ENCODE measurements at regions not wholly inside any gene's neighbourhood (a gene's known extent, or its start where the extent isn't known, plus 50 kb on each side); places are given as distances from the start of the nearest gene placed in this dataset.

GRCh38 chr3:94453864-94454263 is 391.0 kb downstream of the NSUN3 start:
- DNase-seq (ENCODE audit: low read depth) = peak; percentile 34
- Histone ChIP-seq H3K36me3 (ENCODE audit: control insufficient read depth, insufficient read depth, low read length) (no peaks in the 10 kb centered on the region), H3K27me3 (ENCODE audit: control insufficient read depth, insufficient read depth, low read length) (no peaks in the 10 kb centered on the region), H3K4me3 (ENCODE audit: low read depth, low read length) (no peak overlapping the region)
- TF ChIP-seq CTCF (IDR thresholded peaks at IDR 0.05; ENCODE audit: insufficient read depth, low read length, poor library complexity, severe bottlenecking) = no peak

GRCh38 chr3:94459167-94459566 is 396.3 kb downstream of the NSUN3 start:
- Histone ChIP-seq H3K36me3 (ENCODE audit: control insufficient read depth, insufficient read depth, low read length) (no peaks in the 10 kb centered on the region), H3K4me3 (ENCODE audit: low read depth, low read length) (no peak overlapping the region), H3K27me3 (ENCODE audit: control insufficient read depth, insufficient read depth, low read length) (no peaks in the 10 kb centered on the region)
- no peak for TF ChIP-seq CTCF (IDR thresholded peaks at IDR 0.05; ENCODE audit: insufficient read depth, low read length, poor library complexity, severe bottlenecking)
- DNase-seq (ENCODE audit: low read depth) = no peak

- Histone ChIP-seq H3K4me3 (ENCODE audit: low read depth, low read length) (no peak overlapping the region), H3K27me3 (ENCODE audit: control insufficient read depth, insufficient read depth, low read length) (no peaks in the 10 kb centered on the region), H3K36me3 (ENCODE audit: control insufficient read depth, insufficient read depth, low read length) (no peaks in the 10 kb centered on the region)
- no peak for TF ChIP-seq CTCF (IDR thresholded peaks at IDR 0.05; ENCODE audit: insufficient read depth, low read length, poor library complexity, severe bottlenecking)
- DNase-seq (ENCODE audit: low read depth) = no peak
Observed at GRCh38 chr3:94460931-94461330, 398.1 kb downstream of the NSUN3 start.

- Histone ChIP-seq H3K36me3 (ENCODE audit: control insufficient read depth, insufficient read depth, low read length) (no peaks in the 10 kb centered on the region), H3K4me3 (ENCODE audit: low read depth, low read length) (no peak overlapping the region), H3K27me3 (ENCODE audit: control insufficient read depth, insufficient read depth, low read length) (no peaks in the 10 kb centered on the region)
- no peak for TF ChIP-seq CTCF (IDR thresholded peaks at IDR 0.05; ENCODE audit: insufficient read depth, low read length, poor library complexity, severe bottlenecking)
- DNase-seq (ENCODE audit: low read depth) = no peak
Observed at GRCh38 chr3:94462931-94463330, 400.1 kb downstream of the NSUN3 start.

- no peak for TF ChIP-seq CTCF (IDR thresholded peaks at IDR 0.05; ENCODE audit: insufficient read depth, low read length, poor library complexity, severe bottlenecking)
- DNase-seq (ENCODE audit: low read depth) = no peak
- Histone ChIP-seq H3K4me3 (ENCODE audit: low read depth, low read length) (no peak overlapping the region), H3K27me3 (ENCODE audit: control insufficient read depth, insufficient read depth, low read length) (no peaks in the 10 kb centered on the region), H3K36me3 (ENCODE audit: control insufficient read depth, insufficient read depth, low read length) (no peaks in the 10 kb centered on the region)
Observed at GRCh38 chr3:94472511-94472910, 409.6 kb downstream of the NSUN3 start.

GRCh38 chr3:94481226-94481898 is 418.5 kb downstream of the NSUN3 start:
- Histone ChIP-seq H3K27me3 (ENCODE audit: control insufficient read depth, insufficient read depth, low read length) (no peaks in the 10 kb centered on the region), H3K4me3 (ENCODE audit: low read depth, low read length) (no peak overlapping the region), H3K36me3 (ENCODE audit: control insufficient read depth, insufficient read depth, low read length) (no peaks in the 10 kb centered on the region)
- no peak for TF ChIP-seq CTCF (IDR thresholded peaks at IDR 0.05; ENCODE audit: insufficient read depth, low read length, poor library complexity, severe bottlenecking)
- DNase-seq (ENCODE audit: low read depth) = no peak

Data from kidney epithelial cell (primary cell).